Bronchial epithelial cell (primary cell): ENCODE measurements at regions not wholly inside any gene's neighbourhood (a gene's known extent, or its start where the extent isn't known, plus 50 kb on each side); places are given as distances from the start of the nearest gene placed in this dataset.

Experiments used
- DNase-seq: peaks from one replicate; pipeline ENCODE4 v3.0.0-alpha.2; 2010; ENCODE audit warnings: low read depth
- FAIRE-seq: peaks from 2 replicates; lab custom pipeline; 2011; peaks lifted over from hg19 to GRCh38; lab: Jason Lieb, UNC
- H3K27me3 ChIP-seq: 2 replicates; pipeline ENCODE4 v1.5.1; 2011; ENCODE audit warnings: low read length; ENCODE audit not compliant: control insufficient read depth, insufficient read depth
- H3K36me3 ChIP-seq: 2 replicates; pipeline ENCODE4 v1.5.1; 2011; ENCODE audit warnings: low read length; ENCODE audit not compliant: control insufficient read depth, insufficient read depth
- H3K4me3 ChIP-seq: 2 replicates; pipeline ENCODE4 v1.5.1; 2011; ENCODE audit warnings: mild to moderate bottlenecking, low read depth, low read length, control low read depth
- CTCF ChIP-seq: IDR thresholded peaks from 2 replicates; pipeline ENCODE4 v1.5.1; 2011; ENCODE audit warnings: mild to moderate bottlenecking, moderate library complexity, low read length, control low read depth, inconsistent platforms; ENCODE audit not compliant: insufficient read depth, severe bottlenecking

- Histone ChIP-seq H3K27me3 (no peaks in the 10 kb centered on the region), H3K4me3 (no peak overlapping the region), H3K36me3 (no peaks in the 10 kb centered on the region)
- no peak for TF ChIP-seq CTCF
- peak; percentile 78 for DNase-seq
- FAIRE-seq = no peak
Measured at GRCh38 chr6:56904068-56904467, 50.8 kb upstream of the BEND6 start.

DNA sequence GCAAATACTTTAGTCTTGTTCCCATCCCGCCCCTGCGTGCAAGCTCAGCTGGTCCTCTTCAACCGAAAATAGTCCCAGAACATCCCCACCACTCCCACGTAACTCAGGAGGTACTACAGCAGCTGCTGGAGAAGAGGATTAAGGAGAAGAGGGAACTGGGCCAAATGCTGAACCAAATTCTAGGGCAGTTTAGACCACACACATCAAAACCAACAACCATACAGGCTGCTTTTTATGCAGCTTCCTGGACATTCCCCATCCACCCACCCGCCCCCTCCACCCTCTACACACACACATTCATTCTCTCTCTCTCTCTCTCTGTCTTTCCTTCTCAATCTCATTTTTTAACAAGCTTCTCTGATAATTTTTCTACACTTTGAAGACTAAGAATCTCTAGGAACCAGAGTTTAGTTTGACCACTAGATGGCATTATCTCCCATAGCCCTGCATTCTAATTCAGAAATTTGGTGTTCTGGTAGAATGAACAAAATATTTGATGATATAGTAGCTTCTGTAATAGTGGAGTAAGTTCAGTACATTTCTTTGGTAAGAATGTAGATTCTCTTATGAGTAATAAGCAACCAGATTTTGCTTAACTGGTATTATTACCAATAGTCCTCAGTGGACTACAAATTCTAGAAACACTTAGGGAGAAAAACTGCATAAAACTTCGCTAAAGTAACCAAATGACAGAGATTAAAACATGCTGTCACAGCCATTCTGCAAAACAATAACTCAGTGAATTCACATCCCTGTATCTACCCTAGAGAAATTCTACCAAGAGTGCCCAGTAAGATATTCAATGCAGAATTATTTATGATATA, 52.1 kb upstream of the BEND6 start:
- TF ChIP-seq CTCF = peak; percentile 45
- no peaks in the 10 kb centered on the region for H3K27me3 ChIP-seq
- H3K4me3 ChIP-seq = no peak overlapping the region
- H3K36me3 ChIP-seq = no peaks in the 10 kb centered on the region
- FAIRE-seq = no peak
- peak; percentile 37 for DNase-seq

- Histone ChIP-seq H3K27me3 (no peaks in the 10 kb centered on the region), H3K36me3 (no peaks in the 10 kb centered on the region), H3K4me3 (no peak overlapping the region)
- no peak for TF ChIP-seq CTCF
- DNase-seq (no peak), FAIRE-seq (no peak)
Measured at GRCh38 chr6:56900784-56901183, 54.1 kb upstream of the BEND6 start.

GRCh38 chr6:56899753-56900152, 55.2 kb upstream of the BEND6 start:
- DNase-seq (no peak), FAIRE-seq (no peak)
- TF ChIP-seq CTCF = no peak

GRCh38 chr6:56899311-56899710, 55.6 kb upstream of the BEND6 start:
- DNase-seq = no peak
- no peak for TF ChIP-seq CTCF
- Histone ChIP-seq H3K27me3 (no peaks in the 10 kb centered on the region), H3K4me3 (no peak overlapping the region), H3K36me3 (no peaks in the 10 kb centered on the region)
- FAIRE-seq = no peak

More at GRCh38 chr6:56899753-56900152, 55.2 kb upstream of the BEND6 start:
- H3K27me3 ChIP-seq = no peaks in the 10 kb centered on the region
- no peak overlapping the region for H3K4me3 ChIP-seq
- no peaks in the 10 kb centered on the region for H3K36me3 ChIP-seq
